Sigmoid colon (tissue), 6 donors: ENCODE measurements at regions not wholly inside any gene's neighbourhood (a gene's known extent, or its start where the extent isn't known, plus 50 kb on each side); places are given as distances from the start of the nearest gene placed in this dataset.

Experiments used
- DNase-seq: peaks from one replicate; pipeline ENCODE4 v3.0.0-alpha.2; 2019
- H3K27ac ChIP-seq, 4 donors: fragments of 200-600 bp; sonication (generic); one replicate each; pipeline ENCODE4 v1.5.1; 2016 to 2019; ENCODE audit warnings: mild to moderate bottlenecking in 1 of 4
- H3K27me3 ChIP-seq, 3 donors: fragments of 200-600 bp; sonication (generic); one replicate each; pipeline ENCODE4 v1.5.1; 2019; ENCODE audit warnings: mild to moderate bottlenecking in 1 of 3
- H3K36me3 ChIP-seq, 4 donors: fragments of 200-600 bp; sonication (generic); one replicate each; pipeline ENCODE4 v1.5.1; 2016 to 2019
- H3K4me1 ChIP-seq, 4 donors: fragments of 200-600 bp; sonication (generic); one replicate each; pipeline ENCODE4 v1.5.1; 2017 to 2019
- H3K4me3 ChIP-seq, 4 donors: fragments of 200-600 bp; sonication (generic); one replicate each; pipeline ENCODE4 v1.5.1; 2017 to 2019; ENCODE audit warnings: mild to moderate bottlenecking in 2 of 4, moderate library complexity in 1 of 4
- H3K9me3 ChIP-seq, 4 donors: fragments of 200-600 bp in 3 of 4; sonication (generic) in 3 of 4; one replicate each; pipeline versions ENCODE4 v1.5.1 to v1.6.1; 2013 to 2019
- CTCF ChIP-seq, 4 experiments: fragments of 450-650 bp in 3 of 4; fragments of 200-600 bp in 1 of 4; IDR thresholded peaks; one replicate each; pipeline ENCODE4 v1.5.1; 2016 to 2019; ENCODE audit warnings: antibody characterized with exemption in 4 of 4, mild to moderate bottlenecking in 3 of 4, moderate library complexity in 2 of 4
- EP300 ChIP-seq, 4 donors: sonication (generic); formaldehyde crosslinking; IDR thresholded peaks; one replicate each; pipeline ENCODE4 v1.6.1; 2017; ENCODE audit warnings: antibody characterized with exemption in 4 of 4
- POLR2A ChIP-seq, 2 donors: fragments of 450-650 bp; IDR thresholded peaks; one replicate each; pipeline ENCODE4 v1.6.1; 2016; ENCODE audit warnings: antibody characterized with exemption in 2 of 2, mild to moderate bottlenecking in 2 of 2, moderate library complexity in 2 of 2
- POLR2AphosphoS5 ChIP-seq, 4 donors: sonication (generic); formaldehyde crosslinking; IDR thresholded peaks; one replicate each; pipeline ENCODE4 v1.6.1; 2017; ENCODE audit warnings: antibody characterized with exemption in 4 of 4
- WGBS, 2 donors: extraction: QIAGEN DNeasy Blood & Tissue Kit; methylation state at CpG; one replicate each; pipeline ENCODE4 v1.1.7; 2013; 5-methylcytosine and 5-hydroxymethylcytosine counted together
- intact Hi-C: fragments of 100-400 bp; cut with DNase I; formaldehyde crosslinking; loops from one replicate; pipeline ENCODE4 v1.15.1; 2023
- donor health status: healthy with polysubstance abuse.
- donor health status: healthy.

- Histone ChIP-seq H3K27ac (no peak overlapping the region), H3K36me3 (no peaks in the 10 kb centered on the region), H3K4me1 (no peaks in the 10 kb centered on the region), H3K9me3 (no peaks in the 10 kb centered on the region), H3K4me3 (no peak overlapping the region), H3K27me3 (no peaks in the 10 kb centered on the region)
- intact Hi-C loops, result no loop called here
- DNase-seq, result no peak
- TF ChIP-seq CTCF (IDR thresholded peaks at IDR 0.05), result no peak
- no peak for TF ChIP-seq POLR2A (IDR thresholded peaks at IDR 0.05)
- TF ChIP-seq POLR2AphosphoS5 (IDR thresholded peaks at IDR 0.05), result no peak
- no peak for TF ChIP-seq EP300 (IDR thresholded peaks at IDR 0.05)
- 84 to 86% methylated on average over 4 of the region's 4 CpGs for WGBS, 2 donors
Measured at GRCh38 chr9:87237336-87237735, 260.3 kb upstream of the DAPK1 start.

GRCh38 chr9:87238545-87238944 lies 259.1 kb upstream of the DAPK1 start:
- intact Hi-C loops, result no loop called here
- no peak overlapping the region for H3K4me3 ChIP-seq
- no peaks in the 10 kb centered on the region for H3K36me3 ChIP-seq
- 82 to 84% methylated on average over 5 of the region's 5 CpGs for WGBS, 2 donors
- no peak for DNase-seq
- no peaks in the 10 kb centered on the region for H3K4me1 ChIP-seq
- TF ChIP-seq CTCF (IDR thresholded peaks at IDR 0.05) (no peak), POLR2AphosphoS5 (IDR thresholded peaks at IDR 0.05) (no peak), EP300 (IDR thresholded peaks at IDR 0.05) (no peak), POLR2A (IDR thresholded peaks at IDR 0.05) (no peak)
- no peaks in the 10 kb centered on the region for H3K27me3 ChIP-seq
- no peak overlapping the region for H3K27ac ChIP-seq
- no peaks in the 10 kb centered on the region for H3K9me3 ChIP-seq

- Histone ChIP-seq H3K27ac (no peak overlapping the region), H3K36me3 (no peaks in the 10 kb centered on the region), H3K4me1 (no peaks in the 10 kb centered on the region), H3K27me3 (no peaks in the 10 kb centered on the region), H3K9me3 (no peaks in the 10 kb centered on the region), H3K4me3 (no peak overlapping the region)
- intact Hi-C loops, result no loop called here
- DNase-seq, result no peak
- no peak for TF ChIP-seq EP300 (IDR thresholded peaks at IDR 0.05)
- TF ChIP-seq POLR2AphosphoS5 (IDR thresholded peaks at IDR 0.05), result no peak
- no peak for TF ChIP-seq CTCF (IDR thresholded peaks at IDR 0.05)
- TF ChIP-seq POLR2A (IDR thresholded peaks at IDR 0.05), result no peak
- WGBS, 2 donors, result 30 to 68% methylated on average over 1 of the region's 1 CpG
Measured at GRCh38 chr9:87239312-87239711, 258.4 kb upstream of the DAPK1 start.

DNA sequence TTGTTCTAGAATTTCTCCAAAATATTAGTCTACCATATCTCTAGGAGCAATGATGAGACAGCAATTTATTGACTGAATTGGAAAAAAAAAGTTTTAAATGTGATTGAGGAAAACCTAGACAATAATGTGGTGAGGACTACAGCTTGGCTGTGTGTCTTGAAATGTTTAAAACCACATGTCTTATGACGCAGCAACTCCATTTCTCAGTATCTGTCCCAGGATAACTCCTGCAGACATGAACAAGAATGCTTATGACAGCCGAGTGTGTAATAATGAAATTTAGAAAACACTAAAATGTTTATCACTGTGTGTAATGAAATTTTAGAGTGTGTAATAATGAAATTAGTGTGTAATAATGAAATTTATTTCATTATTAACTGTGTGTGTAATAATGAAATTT lies 254.1 kb upstream of the DAPK1 start:
- TF ChIP-seq EP300 (IDR thresholded peaks at IDR 0.05) (no peak), POLR2A (IDR thresholded peaks at IDR 0.05) (no peak), CTCF (IDR thresholded peaks at IDR 0.05) (no peak), POLR2AphosphoS5 (IDR thresholded peaks at IDR 0.05) (no peak)
- 79 to 80% methylated on average over 2 of the region's 2 CpGs for WGBS, 2 donors
- no peaks in the 10 kb centered on the region for H3K27me3 ChIP-seq

GRCh38 chr9:87245271-87245670 lies 252.4 kb upstream of the DAPK1 start:
- Histone ChIP-seq H3K4me3 (no peak overlapping the region), H3K27ac (no peak overlapping the region), H3K9me3 (no peaks in the 10 kb centered on the region), H3K36me3 (no peaks in the 10 kb centered on the region), H3K4me1 (no peaks in the 10 kb centered on the region), H3K27me3 (no peaks in the 10 kb centered on the region)
- intact Hi-C loops, result no loop called here
- TF ChIP-seq POLR2AphosphoS5 (IDR thresholded peaks at IDR 0.05) (no peak), EP300 (IDR thresholded peaks at IDR 0.05) (no peak), CTCF (IDR thresholded peaks at IDR 0.05) (no peak), POLR2A (IDR thresholded peaks at IDR 0.05) (no peak)
- WGBS, 2 donors, result 19 to 46% methylated on average over 4 of the region's 4 CpGs
- no peak for DNase-seq

More for the DNA sequence above, 254.1 kb upstream of the DAPK1 start:
- Histone ChIP-seq H3K36me3 (no peaks in the 10 kb centered on the region), H3K9me3 (no peaks in the 10 kb centered on the region), H3K4me3 (no peak overlapping the region), H3K4me1 (no peaks in the 10 kb centered on the region), H3K27ac (no peak overlapping the region)
- DNase-seq, result no peak
- intact Hi-C loops, result no loop called here
